NB4 (cell line): ENCODE measurements at regions not wholly inside any gene's neighbourhood (a gene's known extent, or its start where the extent isn't known, plus 50 kb on each side); places are given as distances from the start of the nearest gene placed in this dataset.

Source experiments
- CTCF ChIP-seq: IDR thresholded peaks from one replicate; pipeline ENCODE4 v1.5.1; 2012; ENCODE audit warnings: low read depth, low read length
- MAX ChIP-seq: IDR thresholded peaks from 2 replicates; pipeline ENCODE4 v1.6.1; 2011; ENCODE audit warnings: low read depth, low read length

GRCh38 chr2:194020155-194020554, 1636.9 kb upstream of the SLC39A10 start:
- TF ChIP-seq CTCF = no peak
- no peak for TF ChIP-seq MAX
